Ishikawa (cell line): ENCODE measurements at regions not wholly inside any gene's neighbourhood (a gene's known extent, or its start where the extent isn't known, plus 50 kb on each side); places are given as distances from the start of the nearest gene placed in this dataset.

ENCODE experiments used
- CEBPB ChIP-seq: IDR thresholded peaks from 2 replicates; pipeline ENCODE4 v1.6.1; 2012
- CREB1 ChIP-seq: IDR thresholded peaks from 2 replicates; pipeline ENCODE4 v1.6.1; 2012; ENCODE audit warnings: low read depth
- EGR1 ChIP-seq: IDR thresholded peaks from 2 replicates; pipeline ENCODE4 v1.6.1; 2012
- EP300 ChIP-seq: IDR thresholded peaks from 2 replicates; pipeline ENCODE4 v1.6.1; 2012; ENCODE audit warnings: borderline replicate concordance
- FOXM1 ChIP-seq: IDR thresholded peaks from 2 replicates; pipeline ENCODE4 v1.6.1; 2012; ENCODE audit warnings: low read depth, borderline replicate concordance
- MAX ChIP-seq: IDR thresholded peaks from 2 replicates; pipeline ENCODE4 v1.6.1; 2012
- NFIC ChIP-seq: IDR thresholded peaks from 2 replicates; pipeline ENCODE4 v1.6.1; 2012
- RAD21 ChIP-seq: IDR thresholded peaks from 2 replicates; pipeline ENCODE4 v1.6.1; 2012; ENCODE audit warnings: low read depth
- REST ChIP-seq: IDR thresholded peaks from 2 replicates; pipeline ENCODE4 v1.6.1; 2012; ENCODE audit warnings: low read depth, mild to moderate bottlenecking
- TAF1 ChIP-seq: IDR thresholded peaks from 2 replicates; pipeline ENCODE4 v1.6.1; 2012; ENCODE audit warnings: low read depth, mild to moderate bottlenecking
- TCF12 ChIP-seq: IDR thresholded peaks from 2 replicates; pipeline ENCODE4 v1.6.1; 2012; ENCODE audit warnings: low read depth
- TEAD4 ChIP-seq: IDR thresholded peaks from 2 replicates; pipeline ENCODE4 v1.6.1; 2012
- USF1 ChIP-seq: IDR thresholded peaks from 2 replicates; pipeline ENCODE4 v1.6.1; 2012
- YY1 ChIP-seq: IDR thresholded peaks from 2 replicates; pipeline ENCODE4 v1.6.1; 2012; ENCODE audit warnings: low read depth
- ZBTB7A ChIP-seq: IDR thresholded peaks from 2 replicates; pipeline ENCODE4 v1.6.1; 2012; ENCODE audit warnings: low read depth

- TF ChIP-seq CREB1 (no peak), TEAD4 (no peak), NFIC (no peak), FOXM1 (no peak), TCF12 (no peak), EGR1 (no peak), USF1 (no peak), ZBTB7A (no peak), MAX (no peak), REST (no peak), YY1 (no peak), TAF1 (no peak), CEBPB (no peak), EP300 (no peak), RAD21 (no peak)
These were observed 106.7 kb upstream of the MED13L start for GRCh38 chr12:116384175-116384574.

GRCh38 chr12:116384691-116385485, 107.4 kb upstream of the MED13L start:
- TF ChIP-seq REST (no peak), TEAD4 (no peak), RAD21 (no peak), ZBTB7A (no peak), EGR1 (no peak), CEBPB (no peak), TCF12 (no peak), CREB1 (no peak), TAF1 (no peak), EP300 (no peak), NFIC (no peak), USF1 (no peak), MAX (no peak), FOXM1 (no peak), YY1 (no peak)

GRCh38 chr12:116385486-116386217, 108.2 kb upstream of the MED13L start:
- TF ChIP-seq MAX (no peak), TCF12 (no peak), YY1 (no peak), REST (no peak), EP300 (no peak), NFIC (no peak), ZBTB7A (no peak), USF1 (no peak), TEAD4 (no peak), EGR1 (no peak), RAD21 (no peak), CEBPB (no peak), TAF1 (no peak), CREB1 (no peak), FOXM1 (no peak)
